HG03378 (cell line): ENCODE measurements at regions not wholly inside any gene's neighbourhood (a gene's known extent, or its start where the extent isn't known, plus 50 kb on each side); places are given as distances from the start of the nearest gene placed in this dataset.
"Not testable (repeated sequence)": the region's sequence is repeated elsewhere in the genome, so short reads cannot be mapped to it uniquely, and the experiment has no call there.

Experiments
- ATAC-seq: cut with Tn5 transposase; IDR thresholded peaks from one replicate; pipeline ENCODE4 v1.9.1; 2021; ENCODE audit warnings: mild to moderate bottlenecking, moderate library complexity; ENCODE audit not compliant: unreplicated experiment

- no peak for ATAC-seq
These were observed 441.3 kb upstream of the RGS17 start for GRCh38 chr6:153572371-153572770.

- ATAC-seq = no peak
These were observed 437.5 kb upstream of the RGS17 start for GRCh38 chr6:153568628-153569027.

GRCh38 chr6:153564803-153565202 lies 433.7 kb upstream of the RGS17 start:
- ATAC-seq = no peak

- no peak for ATAC-seq
These were observed 431.9 kb upstream of the RGS17 start for GRCh38 chr6:153563001-153563400.

- no peak for ATAC-seq
These were observed 422.5 kb upstream of the RGS17 start for GRCh38 chr6:153553627-153554026.

- no peak for ATAC-seq
These were observed 408.5 kb upstream of the RGS17 start for GRCh38 chr6:153539602-153540001.

GRCh38 chr6:153538491-153538890 lies 407.4 kb upstream of the RGS17 start:
- ATAC-seq = no peak

- ATAC-seq = no peak
These were observed 406.3 kb upstream of the RGS17 start for GRCh38 chr6:153537422-153537821.

- no peak for ATAC-seq
These were observed 395.4 kb upstream of the RGS17 start for GRCh38 chr6:153526479-153526878.

GRCh38 chr6:153525998-153526397 lies 394.9 kb upstream of the RGS17 start:
- ATAC-seq = no peak

- no peak for ATAC-seq
These were observed 392.3 kb upstream of the RGS17 start for GRCh38 chr6:153523390-153523789.

- ATAC-seq = peak; percentile 93
These were observed 380.9 kb upstream of the RGS17 start for GRCh38 chr6:153511896-153512496.

GRCh38 chr6:153503810-153504209 lies 372.7 kb upstream of the RGS17 start:
- ATAC-seq = no peak

GRCh38 chr6:153493501-153493900 lies 362.4 kb upstream of the RGS17 start:
- ATAC-seq = no peak

- ATAC-seq = no peak
These were observed 358.4 kb upstream of the RGS17 start for GRCh38 chr6:153489479-153489878.

GRCh38 chr6:153488267-153488666 lies 357.2 kb upstream of the RGS17 start:
- no peak for ATAC-seq

GRCh38 chr6:153485072-153485471 lies 354.0 kb upstream of the RGS17 start:
- no peak for ATAC-seq

- ATAC-seq = no peak
These were observed 353.0 kb upstream of the RGS17 start for GRCh38 chr6:153484056-153484455.

GRCh38 chr6:153476243-153476642 lies 345.2 kb upstream of the RGS17 start:
- ATAC-seq = no peak

GRCh38 chr6:153465050-153465449 lies 334.0 kb upstream of the RGS17 start:
- no peak for ATAC-seq

GRCh38 chr6:153449279-153449678 lies 318.2 kb upstream of the RGS17 start:
- no peak for ATAC-seq

- ATAC-seq = not testable (repeated sequence)
These were observed 311.7 kb upstream of the RGS17 start for GRCh38 chr6:153442749-153443148.

- ATAC-seq = no peak
These were observed 311.0 kb upstream of the RGS17 start for GRCh38 chr6:153442096-153442495.
